Gastroesophageal sphincter (tissue), 3 donors: ENCODE measurements at regions not wholly inside any gene's neighbourhood (a gene's known extent, or its start where the extent isn't known, plus 50 kb on each side); places are given as distances from the start of the nearest gene placed in this dataset.

Source experiments
- POLR2A ChIP-seq, 2 donors: fragments of 450-650 bp; IDR thresholded peaks; one replicate each; pipeline ENCODE4 v1.6.1; 2017; ENCODE audit warnings: antibody characterized with exemption in 2 of 2, mild to moderate bottlenecking in 2 of 2, moderate library complexity in 1 of 2
- POLR2AphosphoS5 ChIP-seq: sonication (generic); formaldehyde crosslinking; IDR thresholded peaks from one replicate; pipeline ENCODE4 v1.6.1; 2017; ENCODE audit warnings: antibody characterized with exemption
- TF ChIP-seq, protein P1 (sequence below), 4 experiments: fragments of 200-600 bp in 2 of 4; fragments of 450-650 bp in 2 of 4; sonication (generic) in 1 of 4; IDR thresholded peaks; one replicate each; pipeline ENCODE4 v1.5.1; 2017 to 2019; ENCODE audit warnings: antibody characterized with exemption in 4 of 4, mild to moderate bottlenecking in 2 of 4, moderate library complexity in 2 of 4

DNA sequence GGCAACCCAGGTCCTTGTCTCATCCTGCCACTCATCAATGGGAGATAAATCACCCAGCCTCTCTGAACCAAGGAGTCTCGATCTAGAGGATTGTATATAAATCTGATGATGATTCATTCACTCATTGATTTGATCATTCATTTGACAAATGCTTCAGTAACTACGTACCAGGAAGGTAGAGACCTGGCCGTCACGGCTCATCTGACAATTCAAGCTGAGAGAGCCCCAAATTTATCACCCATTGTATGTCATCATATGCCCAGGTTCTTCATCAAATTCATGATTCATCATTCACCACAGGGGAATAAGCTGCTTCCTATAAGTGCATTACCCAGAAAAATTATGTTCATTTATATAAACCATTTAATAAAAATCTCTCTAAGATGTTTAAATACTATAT is 116.9 kb downstream of the FAM161A start:
- TF ChIP-seq, protein P1, sequence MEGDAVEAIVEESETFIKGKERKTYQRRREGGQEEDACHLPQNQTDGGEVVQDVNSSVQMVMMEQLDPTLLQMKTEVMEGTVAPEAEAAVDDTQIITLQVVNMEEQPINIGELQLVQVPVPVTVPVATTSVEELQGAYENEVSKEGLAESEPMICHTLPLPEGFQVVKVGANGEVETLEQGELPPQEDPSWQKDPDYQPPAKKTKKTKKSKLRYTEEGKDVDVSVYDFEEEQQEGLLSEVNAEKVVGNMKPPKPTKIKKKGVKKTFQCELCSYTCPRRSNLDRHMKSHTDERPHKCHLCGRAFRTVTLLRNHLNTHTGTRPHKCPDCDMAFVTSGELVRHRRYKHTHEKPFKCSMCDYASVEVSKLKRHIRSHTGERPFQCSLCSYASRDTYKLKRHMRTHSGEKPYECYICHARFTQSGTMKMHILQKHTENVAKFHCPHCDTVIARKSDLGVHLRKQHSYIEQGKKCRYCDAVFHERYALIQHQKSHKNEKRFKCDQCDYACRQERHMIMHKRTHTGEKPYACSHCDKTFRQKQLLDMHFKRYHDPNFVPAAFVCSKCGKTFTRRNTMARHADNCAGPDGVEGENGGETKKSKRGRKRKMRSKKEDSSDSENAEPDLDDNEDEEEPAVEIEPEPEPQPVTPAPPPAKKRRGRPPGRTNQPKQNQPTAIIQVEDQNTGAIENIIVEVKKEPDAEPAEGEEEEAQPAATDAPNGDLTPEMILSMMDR (IDR thresholded peaks at IDR 0.05) = no peak
- TF ChIP-seq POLR2A (IDR thresholded peaks at IDR 0.05) (no peak), POLR2AphosphoS5 (no peak)
